Naive thymus-derived CD8-positive, alpha-beta T cell (primary cell): ENCODE measurements at regions not wholly inside any gene's neighbourhood (a gene's known extent, or its start where the extent isn't known, plus 50 kb on each side); places are given as distances from the start of the nearest gene placed in this dataset.

Source experiments
- ATAC-seq, 2 donors: fragments of 150-1000 bp; cut with Tn5 transposase in 1 of 2; sonication (Bioruptor Pico), chemical (Tn5 transposase) in 1 of 2; 1 replicate in 1 of 2; 2 replicates in 1 of 2; pipeline ENCODE4 v1.10.0; 2021; ENCODE audit warnings: mild to moderate bottlenecking in 2 of 2, moderate library complexity in 2 of 2
- POLR2A ChIA-PET: fragments of 350-600 bp; sonication (Branson Sonifier 250); formaldehyde crosslinking; loops from one replicate; lab custom pipeline; 2021; ENCODE audit warnings: antibody characterized with exemption; lab: Charles Lee
- DNase-seq, 10 donors: peaks; one replicate each; pipeline versions ENCODE4 v3.0.0 to v3.0.0-alpha.2; 2020 to 2022
- H3K27ac Mint-ChIP-seq, 10 donors: one replicate each; pipeline ENCODE4 v1.8.0; 2020 to 2022; ENCODE audit warnings: mild to moderate bottlenecking in 10 of 10, mixed read lengths in 10 of 10, moderate library complexity in 4 of 10, inconsistent platforms in 1 of 10
- H3K27me3 Mint-ChIP-seq, 5 donors: one replicate each; pipeline ENCODE4 v1.8.0; 2021 to 2022; ENCODE audit warnings: mixed read lengths in 5 of 5
- H3K36me3 Mint-ChIP-seq, 3 donors: one replicate each; pipeline ENCODE4 v1.8.0; 2020 to 2022; ENCODE audit warnings: mixed read lengths in 3 of 3, mild to moderate bottlenecking in 2 of 3, inconsistent platforms in 1 of 3
- H3K4me1 Mint-ChIP-seq, 4 donors: one replicate each; pipeline ENCODE4 v1.8.0; 2021 to 2022; ENCODE audit warnings: mixed read lengths in 4 of 4
- H3K4me3 Mint-ChIP-seq, 10 donors: one replicate each; pipeline ENCODE4 v1.8.0; 2020 to 2022; ENCODE audit warnings: mild to moderate bottlenecking in 10 of 10, mixed read lengths in 10 of 10, moderate library complexity in 6 of 10, inconsistent platforms in 1 of 10
- H3K9me3 Mint-ChIP-seq, 9 donors: one replicate each; pipeline ENCODE4 v1.8.0; 2020 to 2022; ENCODE audit warnings: mixed read lengths in 9 of 9, mild to moderate bottlenecking in 3 of 9, inconsistent platforms in 1 of 9, moderate library complexity in 1 of 9

DNA sequence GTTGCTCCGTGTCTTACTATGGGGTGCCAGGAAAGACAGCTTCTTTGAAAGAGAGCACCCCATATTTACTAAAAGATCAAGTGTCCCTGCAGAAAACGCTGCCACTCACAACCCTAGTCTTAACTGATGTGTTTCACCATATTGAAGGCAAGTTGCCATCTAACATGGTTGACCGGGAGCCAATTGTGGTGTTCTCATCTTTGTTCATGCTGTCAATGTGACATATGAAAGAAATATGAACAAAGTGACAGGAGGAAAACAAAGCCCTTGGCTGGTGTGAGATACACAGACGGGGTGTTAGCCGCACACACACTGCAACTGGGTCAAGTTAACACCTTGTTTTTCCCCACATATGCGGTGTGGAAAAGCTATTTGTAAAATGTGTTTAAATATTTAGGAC lies 122.3 kb upstream of the NEBL start:
- POLR2A ChIA-PET, result no interaction called here
- DNase-seq (no peak), ATAC-seq (no peak)
- Mint-ChIP-seq H3K36me3 (no peaks in the 10 kb centered on the region), H3K27me3 (peaks cover 0 to 3% (median 0%) of the 10 kb centered on the region in 5 donors), H3K27ac (no peak overlapping the region), H3K4me1 (peaks cover 0 to 3% (median 0%) of the 10 kb centered on the region in 4 donors), H3K9me3 (peaks cover 0 to 12% (median 0%) of the 10 kb centered on the region in 9 donors), H3K4me3 (no peak overlapping the region)

GRCh38 chr10:21015851-21016250 lies 118.7 kb upstream of the NEBL start:
- Mint-ChIP-seq H3K27ac (no peak overlapping the region), H3K27me3 (peaks cover 0 to 2% (median 0%) of the 10 kb centered on the region in 5 donors), H3K4me3 (peak overlapping the region in 2 of 10 donors; percentile 28 to 40), H3K36me3 (no peaks in the 10 kb centered on the region), H3K4me1 (peaks cover 0 to 3% (median 0%) of the 10 kb centered on the region in 4 donors), H3K9me3 (peaks cover 0 to 9% (median 0%) of the 10 kb centered on the region in 9 donors)
- DNase-seq (peak in 1 of 10 donors; percentile 33), ATAC-seq (peak in 1 of 2 donors; percentile 59)
- POLR2A ChIA-PET, result no interaction called here

GRCh38 chr10:21014141-21014540 lies 117.0 kb upstream of the NEBL start:
- POLR2A ChIA-PET, result no interaction called here
- no peak overlapping the region for H3K27ac Mint-ChIP-seq
- H3K9me3 Mint-ChIP-seq, result peaks cover 0 to 2% (median 0%) of the 10 kb centered on the region in 9 donors
- peaks cover 0 to 3% (median 0%) of the 10 kb centered on the region in 4 donors for H3K4me1 Mint-ChIP-seq
- ATAC-seq (no peak), DNase-seq (no peak)
- no peaks in the 10 kb centered on the region for H3K36me3 Mint-ChIP-seq
- peaks cover 0 to 2% (median 0%) of the 10 kb centered on the region in 5 donors for H3K27me3 Mint-ChIP-seq
- no peak overlapping the region for H3K4me3 Mint-ChIP-seq

- Mint-ChIP-seq H3K9me3 (peaks cover 0 to 2% (median 0%) of the 10 kb centered on the region in 9 donors), H3K36me3 (no peaks in the 10 kb centered on the region), H3K27ac (no peak overlapping the region), H3K4me3 (no peak overlapping the region), H3K27me3 (peaks cover 0 to 2% (median 0%) of the 10 kb centered on the region in 5 donors), H3K4me1 (peaks cover 0 to 3% (median 0%) of the 10 kb centered on the region in 4 donors)
- POLR2A ChIA-PET, result no interaction called here
- no peak for ATAC-seq
- DNase-seq, result no peak
These were observed 114.4 kb upstream of the NEBL start for GRCh38 chr10:21011433-21012018.

DNA sequence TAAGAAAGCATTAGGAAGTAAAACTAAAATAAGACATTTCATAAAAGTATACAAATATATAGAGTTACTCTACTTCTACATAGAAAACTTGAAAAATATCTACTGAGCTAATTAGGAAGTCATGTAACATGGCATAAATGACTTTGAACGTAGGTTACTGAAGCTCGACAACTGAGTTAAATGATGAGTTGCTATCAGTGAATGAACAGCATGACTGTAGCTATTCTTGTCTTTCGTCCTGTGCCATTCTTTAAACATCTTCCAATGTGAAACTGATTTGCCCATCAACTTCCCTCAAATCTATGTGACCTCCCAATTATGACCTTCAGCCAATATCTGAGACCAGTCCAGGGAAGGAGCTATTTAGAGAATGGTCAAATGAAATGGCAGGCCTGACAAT lies 113.5 kb upstream of the NEBL start:
- no peak for ATAC-seq
- Mint-ChIP-seq H3K27me3 (peaks cover 0 to 2% (median 0%) of the 10 kb centered on the region in 5 donors), H3K9me3 (peaks cover 0 to 2% (median 0%) of the 10 kb centered on the region in 9 donors), H3K4me3 (no peak overlapping the region), H3K27ac (no peak overlapping the region), H3K36me3 (no peaks in the 10 kb centered on the region), H3K4me1 (no peaks in the 10 kb centered on the region)
- POLR2A ChIA-PET, result no interaction called here
- DNase-seq, result no peak

DNA sequence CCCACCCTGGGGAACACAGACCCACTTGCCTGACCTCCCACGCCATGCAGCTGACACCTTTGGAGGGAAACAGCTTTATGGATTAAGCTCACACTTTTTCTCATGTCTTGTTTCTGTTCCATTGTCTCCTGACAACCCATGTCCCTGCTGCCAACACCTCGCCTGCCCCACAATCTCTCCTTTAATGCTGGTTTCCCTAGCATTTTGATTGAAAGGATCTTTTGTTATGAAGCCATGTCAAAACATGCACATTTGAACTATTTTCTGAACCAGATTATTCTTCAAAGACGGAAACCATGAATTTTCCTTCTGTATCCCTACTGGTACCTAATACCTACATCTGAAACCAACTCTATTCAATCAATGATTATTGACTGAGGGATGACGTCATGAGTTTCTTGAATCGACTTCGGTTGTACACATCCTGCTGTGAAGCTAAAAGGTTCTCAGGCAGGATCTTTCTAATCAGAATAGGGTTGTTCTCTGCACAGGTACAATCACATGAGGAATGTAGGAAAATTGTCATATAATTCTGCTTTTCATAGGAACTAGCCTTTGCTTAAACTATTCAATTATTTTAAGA lies 106.2 kb upstream of the NEBL start:
- Mint-ChIP-seq H3K27me3 (peaks cover 0 to 2% (median 0%) of the 10 kb centered on the region in 5 donors), H3K4me3 (no peak overlapping the region), H3K4me1 (peaks cover 0 to 6% (median 2%) of the 10 kb centered on the region in 4 donors), H3K36me3 (no peaks in the 10 kb centered on the region), H3K9me3 (peaks cover 0 to 3% (median 0%) of the 10 kb centered on the region in 9 donors), H3K27ac (peak overlapping the region in 1 of 10 donors; percentile 12)
- POLR2A ChIA-PET, result no interaction called here
- ATAC-seq (no peak), DNase-seq (no peak)

- no peak overlapping the region for H3K27ac Mint-ChIP-seq
- H3K4me3 Mint-ChIP-seq, result no peak overlapping the region
These were observed 105.2 kb upstream of the NEBL start for GRCh38 chr10:21002091-21002878.

DNA sequence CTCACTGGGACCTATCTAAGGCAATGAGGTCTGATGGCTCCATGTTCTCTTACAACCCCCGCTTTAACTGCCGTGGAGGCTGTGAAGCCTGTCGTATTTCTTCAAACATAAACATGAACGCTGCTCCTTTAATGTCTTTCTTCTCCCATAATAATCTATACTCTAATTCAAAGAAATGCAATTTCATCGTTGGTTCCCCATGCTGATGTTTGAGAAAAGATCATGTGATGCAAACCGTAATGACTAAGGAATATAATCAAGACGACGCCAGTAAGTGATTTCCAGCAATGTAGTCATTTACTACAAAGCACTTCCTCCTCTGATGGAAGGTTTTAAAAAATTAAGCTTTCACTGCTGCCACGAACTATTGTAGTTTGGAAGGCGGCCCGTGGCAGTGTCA lies 102.6 kb upstream of the NEBL start:
- no peaks in the 10 kb centered on the region for H3K36me3 Mint-ChIP-seq
- ATAC-seq (no peak), DNase-seq (no peak)
- H3K27ac Mint-ChIP-seq, result no peak overlapping the region
- POLR2A ChIA-PET, result no interaction called here
- peaks cover 0 to 4% (median 0%) of the 10 kb centered on the region in 5 donors for H3K27me3 Mint-ChIP-seq
- H3K9me3 Mint-ChIP-seq, result peaks cover 0 to 3% (median 0%) of the 10 kb centered on the region in 9 donors
- no peak overlapping the region for H3K4me3 Mint-ChIP-seq
- H3K4me1 Mint-ChIP-seq, result peaks cover 0 to 6% (median 2%) of the 10 kb centered on the region in 4 donors

More at GRCh38 chr10:21002091-21002878, 105.2 kb upstream of the NEBL start:
- DNase-seq (no peak), ATAC-seq (no peak)
- H3K9me3 Mint-ChIP-seq, result peaks cover 0 to 3% (median 0%) of the 10 kb centered on the region in 9 donors
- H3K4me1 Mint-ChIP-seq, result peaks cover 0 to 6% (median 2%) of the 10 kb centered on the region in 4 donors
- H3K27me3 Mint-ChIP-seq, result peaks cover 0 to 2% (median 0%) of the 10 kb centered on the region in 5 donors
- POLR2A ChIA-PET, result no interaction called here
- no peaks in the 10 kb centered on the region for H3K36me3 Mint-ChIP-seq

DNA sequence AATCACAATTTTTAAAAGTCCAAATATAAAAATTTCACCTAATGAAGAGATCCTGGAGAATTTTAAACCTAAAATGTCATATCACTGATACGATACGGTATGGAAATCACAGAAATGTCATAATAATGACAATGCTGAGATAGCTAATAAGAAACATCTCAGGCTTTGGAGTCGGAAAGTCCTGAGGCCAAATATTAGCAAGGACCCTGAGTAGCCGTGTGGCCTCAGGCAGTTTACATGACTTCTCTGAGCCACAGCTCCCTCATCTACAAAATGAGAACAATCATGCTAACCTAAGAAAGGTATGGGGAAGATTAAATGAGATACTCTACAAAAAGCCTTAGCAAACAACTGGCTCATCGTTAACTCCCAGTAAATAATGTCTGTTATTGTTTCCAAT lies 100.9 kb upstream of the NEBL start:
- no peaks in the 10 kb centered on the region for H3K36me3 Mint-ChIP-seq
- ATAC-seq, result no peak

DNA sequence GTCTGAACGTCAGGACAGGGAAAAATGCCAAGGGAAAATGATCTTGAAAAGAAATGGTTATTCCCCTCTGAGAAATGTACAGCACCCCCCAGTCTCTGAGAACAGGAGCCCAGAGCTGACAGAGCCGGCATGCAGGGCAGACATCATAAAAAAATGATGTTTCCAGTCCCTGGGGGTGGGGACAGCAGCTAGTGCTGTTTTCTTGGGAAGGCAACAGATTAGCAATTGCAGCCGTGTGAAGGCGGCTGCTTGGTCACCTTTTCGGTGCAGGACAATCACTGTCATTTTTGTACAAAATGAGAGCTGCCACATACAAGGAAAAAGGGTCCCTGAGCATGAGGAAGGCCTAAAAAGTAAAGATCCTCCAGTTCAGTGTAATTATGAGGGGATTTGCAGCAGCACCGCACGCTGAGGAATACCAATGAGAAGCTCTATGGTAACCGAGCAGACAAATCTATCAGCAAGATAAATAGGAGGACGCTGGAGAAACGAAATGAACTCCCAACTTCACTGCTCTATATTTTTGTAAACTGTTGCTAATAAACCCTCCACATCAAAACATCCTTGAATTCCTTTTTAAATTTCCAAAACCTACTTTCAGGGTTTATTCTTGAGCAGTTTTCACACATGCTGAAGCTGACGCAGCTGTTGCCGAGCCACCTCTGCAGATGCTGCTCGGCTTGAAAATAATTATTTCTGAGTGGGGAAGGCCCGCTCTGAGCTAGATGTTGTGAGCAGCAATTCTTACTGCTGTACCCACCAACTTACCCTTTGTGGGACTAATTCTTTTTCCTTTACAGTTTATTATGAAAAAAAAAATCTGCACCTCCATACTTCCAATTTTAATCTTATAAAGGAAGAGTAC lies 98.2 kb upstream of the NEBL start:
- no peak overlapping the region for H3K27ac Mint-ChIP-seq
- ATAC-seq (no peak), DNase-seq (no peak)
- no peak overlapping the region for H3K4me3 Mint-ChIP-seq
- H3K4me1 Mint-ChIP-seq, result no peaks in the 10 kb centered on the region
- H3K9me3 Mint-ChIP-seq, result peaks cover 0 to 10% (median 0%) of the 10 kb centered on the region in 9 donors
- POLR2A ChIA-PET, result no interaction called here
- H3K27me3 Mint-ChIP-seq, result peaks cover 0 to 11% (median 3%) of the 10 kb centered on the region in 5 donors
- H3K36me3 Mint-ChIP-seq, result no peaks in the 10 kb centered on the region

More for the DNA sequence above, 100.9 kb upstream of the NEBL start:
- H3K27ac Mint-ChIP-seq, result no peak overlapping the region
- H3K27me3 Mint-ChIP-seq, result peaks cover 0 to 11% (median 3%) of the 10 kb centered on the region in 5 donors
- H3K4me1 Mint-ChIP-seq, result peaks cover 0 to 6% (median under 1%) of the 10 kb centered on the region in 4 donors
- DNase-seq, result no peak
- H3K4me3 Mint-ChIP-seq, result no peak overlapping the region
- H3K9me3 Mint-ChIP-seq, result peaks cover 0 to 9% (median 0%) of the 10 kb centered on the region in 9 donors
- POLR2A ChIA-PET, result interaction anchor here (0.8 kb wide), 1 partner anchor 15 kb away, joined by 3 read pairs; no protein-coding TSS in a partner anchor

DNA sequence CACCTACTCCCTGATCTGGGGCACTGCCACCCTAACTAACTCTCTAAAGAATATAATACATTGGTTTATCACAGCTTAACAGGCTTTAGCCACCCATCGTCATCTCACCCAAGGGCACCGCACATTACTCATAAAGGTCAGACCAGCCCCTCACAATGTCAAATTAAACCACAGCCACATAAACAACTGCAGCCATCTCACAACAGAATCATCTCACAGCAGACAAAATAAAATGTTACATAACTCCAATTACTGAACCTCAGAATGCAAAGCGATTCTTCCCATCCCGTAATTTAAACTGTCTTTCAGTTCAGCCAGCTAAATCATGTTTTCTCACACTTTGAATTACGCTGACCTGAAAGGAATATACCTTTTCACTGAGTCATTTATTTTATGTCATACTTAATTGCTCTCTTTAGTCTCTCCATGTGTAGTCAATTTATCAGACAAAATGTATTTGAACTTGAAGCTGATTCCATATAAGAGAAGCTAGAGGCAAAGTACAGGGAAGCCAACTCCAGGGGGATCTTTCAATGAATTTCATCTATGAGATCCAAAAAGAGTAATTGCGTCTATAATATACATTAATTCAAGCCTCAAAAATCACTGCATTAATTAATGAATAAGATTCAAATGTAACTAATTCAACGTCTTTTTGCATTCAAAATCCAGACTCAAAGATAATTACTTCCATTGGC lies 96.9 kb upstream of the NEBL start:
- DNase-seq (no peak), ATAC-seq (no peak)
- H3K9me3 Mint-ChIP-seq, result peaks cover 0 to 7% (median 0%) of the 10 kb centered on the region in 9 donors
- no peaks in the 10 kb centered on the region for H3K36me3 Mint-ChIP-seq
- no peak overlapping the region for H3K27ac Mint-ChIP-seq
- peaks cover 0 to 11% (median 3%) of the 10 kb centered on the region in 5 donors for H3K27me3 Mint-ChIP-seq
- H3K4me3 Mint-ChIP-seq, result no peak overlapping the region
- POLR2A ChIA-PET, result no interaction called here
- H3K4me1 Mint-ChIP-seq, result no peaks in the 10 kb centered on the region
